Mesendoderm (in vitro differentiated cells): ENCODE measurements at regions not wholly inside any gene's neighbourhood (a gene's known extent, or its start where the extent isn't known, plus 50 kb on each side); places are given as distances from the start of the nearest gene placed in this dataset.
"Not testable (repeated sequence)": the region's sequence is repeated elsewhere in the genome, so short reads cannot be mapped to it uniquely, and the experiment has no call there.

ENCODE experiments used
- DNase-seq: peaks from one replicate; pipeline ENCODE4 v3.0.0; 2013
- H2AK5ac ChIP-seq: 2 replicates; pipeline ENCODE4 v1.6.1; 2013; ENCODE audit warnings: low read length, inconsistent platforms
- H2BK120ac ChIP-seq: 2 replicates; pipeline ENCODE4 v1.6.1; 2013; ENCODE audit warnings: low read depth, mild to moderate bottlenecking, low read length, moderate library complexity, mixed read lengths
- H2BK15ac ChIP-seq: replicated peaks from 2 replicates; pipeline ENCODE4 v1.6.1; 2013; ENCODE audit warnings: low read depth, mild to moderate bottlenecking, moderate library complexity
- H2BK5ac ChIP-seq: 2 replicates; pipeline ENCODE4 v1.6.1; 2013; ENCODE audit warnings: low read length, inconsistent platforms
- H3K18ac ChIP-seq: 2 replicates; pipeline ENCODE4 v1.6.1; 2013; ENCODE audit warnings: mild to moderate bottlenecking, low read length, mixed read lengths
- H3K23ac ChIP-seq: one replicate; pipeline ENCODE4 v1.6.1; 2013; ENCODE audit warnings: low read length
- H3K27ac ChIP-seq: 2 replicates; pipeline ENCODE4 v1.5.1; 2013; ENCODE audit warnings: low read depth, mild to moderate bottlenecking, inconsistent platforms, low read length, moderate library complexity
- H3K27me3 ChIP-seq: 2 replicates; pipeline ENCODE4 v1.6.1; 2013; ENCODE audit warnings: low read length, control low read depth, mild to moderate bottlenecking, inconsistent platforms; ENCODE audit not compliant: insufficient read depth, poor library complexity
- H3K36me3 ChIP-seq: 2 replicates; pipeline ENCODE4 v1.6.1; 2013; ENCODE audit warnings: low read length, inconsistent platforms; ENCODE audit not compliant: control insufficient read depth, insufficient read depth
- H3K4ac ChIP-seq: one replicate; pipeline ENCODE4 v1.6.1; 2013; ENCODE audit warnings: low read depth, mild to moderate bottlenecking, low read length, moderate library complexity
- H3K4me1 ChIP-seq: 2 replicates; pipeline ENCODE4 v1.6.1; 2013; ENCODE audit warnings: low read depth, low read length, inconsistent platforms; ENCODE audit not compliant: control insufficient read depth
- H3K4me2 ChIP-seq: 2 replicates; pipeline ENCODE4 v1.6.1; 2013; ENCODE audit warnings: low read length
- H3K4me3 ChIP-seq: 2 replicates; pipeline ENCODE4 v1.5.1; 2013; ENCODE audit warnings: mild to moderate bottlenecking, low read length
- H3K56ac ChIP-seq: one replicate; pipeline ENCODE4 v1.6.1; 2013; ENCODE audit warnings: low read length
- H3K79me1 ChIP-seq: 2 replicates; pipeline ENCODE4 v1.6.1; 2013; ENCODE audit warnings: low read length, inconsistent platforms
- H3K79me2 ChIP-seq: 2 replicates; pipeline ENCODE4 v1.6.1; 2013; ENCODE audit warnings: mild to moderate bottlenecking, low read length; ENCODE audit not compliant: control insufficient read depth, insufficient read depth
- H3K9ac ChIP-seq: 2 replicates; pipeline ENCODE4 v1.6.1; 2013; ENCODE audit warnings: low read length, inconsistent platforms
- H4K5ac ChIP-seq: one replicate; pipeline ENCODE4 v1.6.1; 2013; ENCODE audit warnings: low read length
- H4K8ac ChIP-seq: one replicate; pipeline ENCODE4 v1.6.1; 2013; ENCODE audit warnings: low read depth, mild to moderate bottlenecking, control low read depth, low read length, moderate library complexity
- WGBS: extraction: QIAGEN DNeasy Blood & Tissue Kit; methylation state at CpG from one replicate; pipeline ENCODE4 v1.1.7; 2013; ENCODE audit warnings: low lambda C conversion rate, missing lambda C conversion rate; ENCODE audit not compliant: insufficient coverage; ENCODE audit errors: extremely low coverage; 5-methylcytosine and 5-hydroxymethylcytosine counted together

- not testable (repeated sequence) for H3K4ac ChIP-seq, H2AK5ac ChIP-seq, H3K56ac ChIP-seq, H3K79me2 ChIP-seq, H4K8ac ChIP-seq, H2BK15ac ChIP-seq, H2BK120ac ChIP-seq, H3K4me3 ChIP-seq, H3K23ac ChIP-seq, H3K4me1 ChIP-seq, H3K27me3 ChIP-seq, H3K9ac ChIP-seq, DNase-seq, H3K79me1 ChIP-seq, H3K18ac ChIP-seq, H3K36me3 ChIP-seq, H4K5ac ChIP-seq, H3K27ac ChIP-seq, H3K4me2 ChIP-seq, H2BK5ac ChIP-seq
- no CpG with 5 or more reads among the region's 4 CpGs for WGBS
Observed at GRCh38 chr6:112955743-112956142, 608.6 kb downstream of the RFPL4B start.

- Histone ChIP-seq H3K23ac (no peak overlapping the region), H2BK5ac (no peak overlapping the region), H4K5ac (no peak overlapping the region), H3K4me1 (no peaks in the 10 kb centered on the region), H3K36me3 (no peaks in the 10 kb centered on the region), H2BK120ac (no peak overlapping the region), H3K27me3 (no peaks in the 10 kb centered on the region), H3K4ac (no peak overlapping the region), H3K27ac (no peak overlapping the region), H3K9ac (no peak overlapping the region), H2AK5ac (no peak overlapping the region), H3K4me2 (no peak overlapping the region), H4K8ac (no peak overlapping the region), H3K18ac (no peak overlapping the region), H2BK15ac (no peak overlapping the region), H3K56ac (no peak overlapping the region), H3K79me1 (no peaks in the 10 kb centered on the region), H3K4me3 (no peak overlapping the region), H3K79me2 (no peaks in the 10 kb centered on the region)
- DNase-seq: no peak
- WGBS: no CpG with 5 or more reads among the region's 5 CpGs
Observed at GRCh38 chr6:112956696-112957535, 609.8 kb downstream of the RFPL4B start.

GRCh38 chr6:112957536-112957916 is 610.4 kb downstream of the RFPL4B start:
- Histone ChIP-seq H3K4me2 (no peak overlapping the region), H3K4me1 (no peaks in the 10 kb centered on the region), H2BK5ac (no peak overlapping the region), H4K5ac (no peak overlapping the region), H3K36me3 (no peaks in the 10 kb centered on the region), H3K27ac (no peak overlapping the region), H3K56ac (no peak overlapping the region), H2AK5ac (no peak overlapping the region), H3K79me2 (no peaks in the 10 kb centered on the region), H2BK120ac (no peak overlapping the region), H2BK15ac (no peak overlapping the region), H3K18ac (no peak overlapping the region), H3K27me3 (no peaks in the 10 kb centered on the region), H3K4me3 (no peak overlapping the region), H3K79me1 (no peaks in the 10 kb centered on the region), H4K8ac (no peak overlapping the region), H3K4ac (no peak overlapping the region), H3K23ac (no peak overlapping the region), H3K9ac (no peak overlapping the region)
- no CpG with 5 or more reads among the region's 2 CpGs for WGBS
- DNase-seq: no peak

- not testable (repeated sequence) for H3K27ac ChIP-seq, H3K79me2 ChIP-seq, H2BK5ac ChIP-seq, DNase-seq, H3K4ac ChIP-seq, H2AK5ac ChIP-seq, H3K56ac ChIP-seq, H2BK120ac ChIP-seq, H3K9ac ChIP-seq, H3K27me3 ChIP-seq, H2BK15ac ChIP-seq, H3K36me3 ChIP-seq, H3K4me3 ChIP-seq, H3K18ac ChIP-seq, H3K23ac ChIP-seq, H3K79me1 ChIP-seq, H4K5ac ChIP-seq, H3K4me2 ChIP-seq, H4K8ac ChIP-seq, H3K4me1 ChIP-seq
- no CpG with 5 or more reads among the region's 3 CpGs for WGBS
Observed at GRCh38 chr6:112960130-112960529, 613.0 kb downstream of the RFPL4B start.

GRCh38 chr6:112967974-112968373 is 620.8 kb downstream of the RFPL4B start:
- Histone ChIP-seq H2AK5ac (no peak overlapping the region), H3K23ac (no peak overlapping the region), H4K5ac (no peak overlapping the region), H3K9ac (no peak overlapping the region), H3K4me3 (no peak overlapping the region), H3K79me1 (no peaks in the 10 kb centered on the region), H2BK120ac (no peak overlapping the region), H3K27ac (no peak overlapping the region), H3K4me2 (no peak overlapping the region), H3K4ac (no peak overlapping the region), H3K18ac (no peak overlapping the region), H3K79me2 (no peaks in the 10 kb centered on the region), H3K56ac (no peak overlapping the region), H3K27me3 (no peaks in the 10 kb centered on the region), H4K8ac (no peak overlapping the region), H3K4me1 (no peaks in the 10 kb centered on the region), H2BK5ac (no peak overlapping the region), H2BK15ac (no peak overlapping the region), H3K36me3 (no peaks in the 10 kb centered on the region)
- no peak for DNase-seq
- WGBS: no CpG with 5 or more reads among the region's 1 CpG

- H3K27ac ChIP-seq: no peak overlapping the region
- no peak overlapping the region for H3K56ac ChIP-seq
- no peaks in the 10 kb centered on the region for H3K79me1 ChIP-seq
- no peak overlapping the region for H2BK15ac ChIP-seq
- H4K8ac ChIP-seq: no peak overlapping the region
- H3K9ac ChIP-seq: no peak overlapping the region
- no peak overlapping the region for H3K4me2 ChIP-seq
- H3K23ac ChIP-seq: no peak overlapping the region
- no peak overlapping the region for H2BK120ac ChIP-seq
- H3K18ac ChIP-seq: no peak overlapping the region
- H3K27me3 ChIP-seq: no peaks in the 10 kb centered on the region
- H3K79me2 ChIP-seq: no peaks in the 10 kb centered on the region
- H3K36me3 ChIP-seq: no peaks in the 10 kb centered on the region
- DNase-seq: no peak
- no peak overlapping the region for H4K5ac ChIP-seq
- no peak overlapping the region for H3K4ac ChIP-seq
- H2BK5ac ChIP-seq: no peak overlapping the region
- H3K4me3 ChIP-seq: no peak overlapping the region
- no peaks in the 10 kb centered on the region for H3K4me1 ChIP-seq
- no peak overlapping the region for H2AK5ac ChIP-seq
- no CpG with 5 or more reads among the region's 1 CpG for WGBS
Observed at GRCh38 chr6:112971651-112972050, 624.5 kb downstream of the RFPL4B start.
